A673 (cell line): ENCODE measurements at regions not wholly inside any gene's neighbourhood (a gene's known extent, or its start where the extent isn't known, plus 50 kb on each side); places are given as distances from the start of the nearest gene placed in this dataset.

Source experiments
- EZH2 ChIP-seq: fragments of 200-600 bp; sonication (generic); IDR thresholded peaks from 2 replicates; pipeline ENCODE4 v1.6.1; 2017; ENCODE audit warnings: borderline replicate concordance, low read depth, mild to moderate bottlenecking, mixed read lengths, antibody characterized with exemption, low read length; ENCODE audit not compliant: poor library complexity, severe bottlenecking
- TF ChIP-seq, protein P1 (sequence below): fragments of 300-800, 200-600 bp; sonication (generic); conservative IDR thresholded peaks from 2 replicates; pipeline ENCODE4 v1.5.1; 2017; ENCODE audit warnings: low read depth, mild to moderate bottlenecking, antibody characterized with exemption, low read length, moderate library complexity, mixed read lengths

DNA sequence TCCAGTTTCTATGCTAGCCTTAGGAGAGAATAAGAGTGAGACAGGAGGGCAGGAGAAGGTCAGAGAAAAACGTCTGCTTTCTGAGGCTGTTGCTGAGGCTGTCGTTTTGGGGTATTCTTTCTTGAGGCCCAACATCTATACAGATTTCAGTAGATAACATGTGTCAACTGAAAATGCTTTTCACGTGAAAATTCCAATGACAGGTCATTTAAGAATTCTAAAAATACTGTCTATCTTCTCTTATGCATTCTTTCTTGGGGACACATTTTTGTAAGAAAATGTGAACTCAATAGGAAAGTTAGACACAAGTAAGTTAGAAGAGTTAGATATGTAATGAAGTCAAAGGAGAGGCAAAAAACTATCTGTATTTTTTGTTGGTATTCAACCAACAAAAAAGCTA, 150.8 kb downstream of the TGFB2 start:
- TF ChIP-seq, protein P1, sequence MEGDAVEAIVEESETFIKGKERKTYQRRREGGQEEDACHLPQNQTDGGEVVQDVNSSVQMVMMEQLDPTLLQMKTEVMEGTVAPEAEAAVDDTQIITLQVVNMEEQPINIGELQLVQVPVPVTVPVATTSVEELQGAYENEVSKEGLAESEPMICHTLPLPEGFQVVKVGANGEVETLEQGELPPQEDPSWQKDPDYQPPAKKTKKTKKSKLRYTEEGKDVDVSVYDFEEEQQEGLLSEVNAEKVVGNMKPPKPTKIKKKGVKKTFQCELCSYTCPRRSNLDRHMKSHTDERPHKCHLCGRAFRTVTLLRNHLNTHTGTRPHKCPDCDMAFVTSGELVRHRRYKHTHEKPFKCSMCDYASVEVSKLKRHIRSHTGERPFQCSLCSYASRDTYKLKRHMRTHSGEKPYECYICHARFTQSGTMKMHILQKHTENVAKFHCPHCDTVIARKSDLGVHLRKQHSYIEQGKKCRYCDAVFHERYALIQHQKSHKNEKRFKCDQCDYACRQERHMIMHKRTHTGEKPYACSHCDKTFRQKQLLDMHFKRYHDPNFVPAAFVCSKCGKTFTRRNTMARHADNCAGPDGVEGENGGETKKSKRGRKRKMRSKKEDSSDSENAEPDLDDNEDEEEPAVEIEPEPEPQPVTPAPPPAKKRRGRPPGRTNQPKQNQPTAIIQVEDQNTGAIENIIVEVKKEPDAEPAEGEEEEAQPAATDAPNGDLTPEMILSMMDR = no peak
- TF ChIP-seq EZH2 = no peak
